SK-MEL-5 (cell line): ENCODE measurements at regions not wholly inside any gene's neighbourhood (a gene's known extent, or its start where the extent isn't known, plus 50 kb on each side); places are given as distances from the start of the nearest gene placed in this dataset.

Source experiments
- DNase-seq: peaks from one replicate; pipeline ENCODE4 v3.0.0-alpha.2; 2016; ENCODE audit warnings: low read depth, low spot score
- in situ Hi-C: cut with HindIII; loops from 2 replicates; pipeline ENCODE4 v1.10.0; 2016; ENCODE audit warnings: low sequenced_read_pairs, high pct_unique_total_duplicates, low pct_unique_long_range_greater_than_20kb

GRCh38 chr6:111952274-111952673 is 79.0 kb upstream of the FYN start:
- no peak for DNase-seq
- in situ Hi-C loops = no loop called here

GRCh38 chr6:111952821-111953540 is 79.7 kb upstream of the FYN start:
- DNase-seq = no peak
- in situ Hi-C loops = no loop called here

- no peak for DNase-seq
- in situ Hi-C loops = no loop called here
Observed at GRCh38 chr6:111956098-111956497, 82.8 kb upstream of the FYN start.

- in situ Hi-C loops = no loop called here
- no peak for DNase-seq
Observed at GRCh38 chr6:111957623-111958315, 84.5 kb upstream of the FYN start.

GRCh38 chr6:111958534-111958933 is 85.3 kb upstream of the FYN start:
- in situ Hi-C loops = no loop called here

GRCh38 chr6:111959766-111960165 is 86.5 kb upstream of the FYN start:
- no peak for DNase-seq
- in situ Hi-C loops = no loop called here

More at GRCh38 chr6:111958534-111958933, 85.3 kb upstream of the FYN start:
- DNase-seq = no peak

GRCh38 chr6:111967131-111967530 is 86.8 kb upstream of the CCN6 start:
- in situ Hi-C loops = no loop called here
- no peak for DNase-seq

GRCh38 chr6:111970426-111970825 is 83.5 kb upstream of the CCN6 start:
- in situ Hi-C loops = no loop called here
- no peak for DNase-seq

GRCh38 chr6:111971181-111971841 is 82.6 kb upstream of the CCN6 start:
- in situ Hi-C loops = no loop called here
- DNase-seq = no peak

- DNase-seq = no peak
- in situ Hi-C loops = no loop called here
Observed at GRCh38 chr6:111971866-111972532, 81.9 kb upstream of the CCN6 start.

- no peak for DNase-seq
- in situ Hi-C loops = no loop called here
Observed at GRCh38 chr6:111972745-111973117, 81.2 kb upstream of the CCN6 start.

- in situ Hi-C loops = no loop called here
- peak; percentile 52 for DNase-seq
Observed at GRCh38 chr6:111973118-111973761, 80.7 kb upstream of the CCN6 start.

- DNase-seq = no peak
- in situ Hi-C loops = no loop called here
Observed at GRCh38 chr6:111973927-111974639, 79.8 kb upstream of the CCN6 start.

GRCh38 chr6:111975466-111975865 is 78.4 kb upstream of the CCN6 start:
- in situ Hi-C loops = no loop called here
- no peak for DNase-seq

GRCh38 chr6:111976139-111976538 is 77.8 kb upstream of the CCN6 start:
- in situ Hi-C loops = no loop called here

GRCh38 chr6:111978532-111979149 is 75.3 kb upstream of the CCN6 start:
- DNase-seq = peak; percentile 32
- in situ Hi-C loops = no loop called here

More at GRCh38 chr6:111976139-111976538, 77.8 kb upstream of the CCN6 start:
- no peak for DNase-seq

- in situ Hi-C loops = no loop called here
- DNase-seq = no peak
Observed at GRCh38 chr6:111979633-111980032, 74.3 kb upstream of the CCN6 start.
